ENCODE measurements at regions not wholly inside any gene's neighbourhood (a gene's known extent, or its start where the extent isn't known, plus 50 kb on each side); places are given as distances from the start of the nearest gene placed in this dataset.

GRCh38 chr2:20501974-20502373 is 55.1 kb downstream of the RHOB start:
- TF ChIP-seq CTCF (IDR thresholded peaks at IDR 0.05; ENCODE audit: extremely low read depth in 1 of 2, insufficient read depth in 1 of 2, low read depth in 1 of 2, low read length in 2 of 2) (no peak), POLR2A (IDR thresholded peaks at IDR 0.05; ENCODE audit: low read depth, low read length) (no peak), POLR2AphosphoS5 (IDR thresholded peaks at IDR 0.05; ENCODE audit: insufficient read depth, low read depth, low read length) (no peak), GATA2 (IDR thresholded peaks at IDR 0.05; ENCODE audit: insufficient read depth, insufficient read length, low read depth, low read length) (no peak), EZH2 (IDR thresholded peaks at IDR 0.05; ENCODE audit: borderline replicate concordance, low read depth, low read length, severe bottlenecking) (no peak), MYC (IDR thresholded peaks at IDR 0.05; ENCODE audit: low read depth, low read length) (no peak), FOS (IDR thresholded peaks at IDR 0.05; ENCODE audit: borderline replicate concordance, insufficient read depth, low read length) (no peak), JUN (IDR thresholded peaks at IDR 0.05; ENCODE audit: borderline replicate concordance, insufficient read depth, insufficient read length, low read depth) (no peak)
- TF ChIP-seq, protein P1, sequence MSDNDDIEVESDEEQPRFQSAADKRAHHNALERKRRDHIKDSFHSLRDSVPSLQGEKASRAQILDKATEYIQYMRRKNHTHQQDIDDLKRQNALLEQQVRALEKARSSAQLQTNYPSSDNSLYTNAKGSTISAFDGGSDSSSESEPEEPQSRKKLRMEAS (IDR thresholded peaks at IDR 0.05; ENCODE audit: insufficient read depth, insufficient read length) = no peak

Data from endothelial cell of umbilical vein (primary cell).